Astrocyte (in vitro differentiated cells and primary cell): ENCODE measurements at regions not wholly inside any gene's neighbourhood (a gene's known extent, or its start where the extent isn't known, plus 50 kb on each side); places are given as distances from the start of the nearest gene placed in this dataset.

Experiments
- DNase-seq: peaks from one replicate; pipeline ENCODE4 v3.0.0-alpha.2; 2010; ENCODE audit warnings: low read depth
- FAIRE-seq: peaks from 2 replicates; lab custom pipeline; 2011; peaks lifted over from hg19 to GRCh38; lab: Jason Lieb, UNC
- H2AFZ ChIP-seq: 2 replicates; pipeline ENCODE4 v1.6.0; 2012; ENCODE audit warnings: low read depth, low read length, inconsistent platforms
- H3K27ac ChIP-seq: 2 replicates; pipeline ENCODE4 v1.5.1; 2011; ENCODE audit warnings: low read depth, low read length, inconsistent platforms
- H3K27me3 ChIP-seq: 2 replicates; pipeline ENCODE4 v1.6.0; 2011; ENCODE audit warnings: low read length, inconsistent platforms; ENCODE audit not compliant: insufficient read depth
- H3K36me3 ChIP-seq: 2 replicates; pipeline ENCODE4 v1.5.1; 2011; ENCODE audit warnings: low read length, inconsistent platforms; ENCODE audit not compliant: insufficient read depth
- H3K4me1 ChIP-seq: 2 replicates; pipeline ENCODE4 v1.5.1; 2011; ENCODE audit warnings: low read length, inconsistent platforms; ENCODE audit not compliant: insufficient read depth
- H3K4me2 ChIP-seq: 2 replicates; pipeline ENCODE4 v1.6.0; 2012; ENCODE audit warnings: low read length, inconsistent platforms
- H3K4me3 ChIP-seq: 2 replicates; pipeline ENCODE4 v1.5.1; 2011; ENCODE audit warnings: low read depth, mild to moderate bottlenecking, low read length, inconsistent platforms; ENCODE audit not compliant: insufficient read depth
- H3K79me2 ChIP-seq: 2 replicates; pipeline ENCODE4 v1.6.0; 2012; ENCODE audit warnings: mild to moderate bottlenecking, low read length, inconsistent platforms; ENCODE audit not compliant: insufficient read depth
- H3K9ac ChIP-seq: 2 replicates; pipeline ENCODE4 v1.6.0; 2012; ENCODE audit warnings: mild to moderate bottlenecking, low read length, inconsistent platforms
- H3K9me3 ChIP-seq: 2 replicates; pipeline ENCODE4 v1.5.1; 2012; ENCODE audit warnings: low read depth, mild to moderate bottlenecking, low read length, inconsistent platforms; ENCODE audit not compliant: insufficient read depth
- H4K20me1 ChIP-seq: 2 replicates; pipeline ENCODE4 v1.6.0; 2012; ENCODE audit warnings: low read length, inconsistent platforms; ENCODE audit not compliant: insufficient read depth
- H3K27ac Mint-ChIP-seq: one replicate; pipeline ENCODE4 v1.8.0; 2021; ENCODE audit warnings: mild to moderate bottlenecking, mixed read lengths; ENCODE audit not compliant: unreplicated experiment
- H3K27me3 Mint-ChIP-seq: one replicate; pipeline ENCODE4 v1.8.0; 2021; ENCODE audit warnings: low read depth, mixed read lengths; ENCODE audit not compliant: unreplicated experiment
- H3K36me3 Mint-ChIP-seq: one replicate; pipeline ENCODE4 v1.8.0; 2021; ENCODE audit warnings: low read depth, mixed read lengths; ENCODE audit not compliant: unreplicated experiment
- H3K4me1 Mint-ChIP-seq: one replicate; pipeline ENCODE4 v1.8.0; 2021; ENCODE audit warnings: low read depth, mixed read lengths; ENCODE audit not compliant: unreplicated experiment
- H3K4me3 Mint-ChIP-seq: one replicate; pipeline ENCODE4 v1.8.0; 2021; ENCODE audit warnings: mild to moderate bottlenecking, moderate library complexity, mixed read lengths; ENCODE audit not compliant: unreplicated experiment
- H3K9me3 Mint-ChIP-seq: one replicate; pipeline ENCODE4 v1.8.0; 2021; ENCODE audit warnings: mild to moderate bottlenecking, mixed read lengths; ENCODE audit not compliant: unreplicated experiment
- CTCF ChIP-seq: IDR thresholded peaks from 2 replicates; pipeline ENCODE4 v1.5.1; 2011; ENCODE audit warnings: low read depth, mild to moderate bottlenecking, inconsistent platforms, low read length, moderate library complexity; ENCODE audit not compliant: insufficient read depth
- EZH2 ChIP-seq: IDR thresholded peaks from 2 replicates; pipeline ENCODE4 v1.6.1; 2012; ENCODE audit warnings: mild to moderate bottlenecking, low read length, inconsistent platforms; ENCODE audit not compliant: insufficient read depth

- Histone ChIP-seq H3K27ac (no peak overlapping the region), H3K9ac (peak overlapping the region; percentile 42), H3K79me2 (no peaks in the 10 kb centered on the region), H2AFZ (peak overlapping the region; percentile 22), H3K4me2 (peak overlapping the region; percentile 68), H3K36me3 (no peaks in the 10 kb centered on the region), H3K9me3 (no peaks in the 10 kb centered on the region), H3K4me1 (peaks cover 7% of the 10 kb centered on the region), H3K4me3 (no peak overlapping the region), H4K20me1 (no peaks in the 10 kb centered on the region), H3K27me3 (no peaks in the 10 kb centered on the region)
- TF ChIP-seq EZH2: no peak
- no peak for TF ChIP-seq CTCF
- Mint-ChIP-seq H3K4me3 (no peak overlapping the region), H3K27ac (peak overlapping the region; percentile 84), H3K27me3 (peaks cover 9% of the 10 kb centered on the region), H3K36me3 (peaks cover 2% of the 10 kb centered on the region), H3K9me3 (no peaks in the 10 kb centered on the region), H3K4me1 (peaks cover 5% of the 10 kb centered on the region)
- FAIRE-seq: no peak
- DNase-seq: peak; percentile 56
Measured at GRCh38 chr17:62870030-62870541, 62.0 kb upstream of the MARCHF10 start.

- H3K27ac ChIP-seq: no peak overlapping the region
- H3K9ac ChIP-seq: no peak overlapping the region
- Mint-ChIP-seq H3K9me3 (no peaks in the 10 kb centered on the region), H3K27me3 (peaks cover 9% of the 10 kb centered on the region), H3K4me3 (no peak overlapping the region), H3K4me1 (peaks cover 5% of the 10 kb centered on the region), H3K36me3 (peaks cover 2% of the 10 kb centered on the region), H3K27ac (no peak overlapping the region)
- H3K4me2 ChIP-seq: no peak overlapping the region
- H3K36me3 ChIP-seq: no peaks in the 10 kb centered on the region
- TF ChIP-seq EZH2 (no peak), CTCF (no peak)
- H3K79me2 ChIP-seq: no peaks in the 10 kb centered on the region
- H3K9me3 ChIP-seq: peaks cover 2% of the 10 kb centered on the region
- H2AFZ ChIP-seq: no peak overlapping the region
- no peaks in the 10 kb centered on the region for H4K20me1 ChIP-seq
- H3K4me3 ChIP-seq: no peak overlapping the region
- DNase-seq: no peak
- FAIRE-seq: no peak
- H3K27me3 ChIP-seq: no peaks in the 10 kb centered on the region
- peaks cover 7% of the 10 kb centered on the region for H3K4me1 ChIP-seq
Measured at GRCh38 chr17:62868723-62869122, 60.6 kb upstream of the MARCHF10 start.

- Histone ChIP-seq H3K36me3 (no peaks in the 10 kb centered on the region), H3K9me3 (peaks cover 2% of the 10 kb centered on the region), H3K79me2 (no peaks in the 10 kb centered on the region), H3K4me3 (no peak overlapping the region), H3K27ac (no peak overlapping the region), H3K4me2 (no peak overlapping the region), H3K27me3 (no peaks in the 10 kb centered on the region), H2AFZ (no peak overlapping the region), H4K20me1 (no peaks in the 10 kb centered on the region), H3K4me1 (peaks cover 7% of the 10 kb centered on the region), H3K9ac (no peak overlapping the region)
- no peak overlapping the region for H3K4me3 Mint-ChIP-seq
- FAIRE-seq: no peak
- no peak for DNase-seq
- H3K9me3 Mint-ChIP-seq: no peaks in the 10 kb centered on the region
- peaks cover 2% of the 10 kb centered on the region for H3K36me3 Mint-ChIP-seq
- peaks cover 5% of the 10 kb centered on the region for H3K4me1 Mint-ChIP-seq
- peaks cover 9% of the 10 kb centered on the region for H3K27me3 Mint-ChIP-seq
- no peak for TF ChIP-seq EZH2
- no peak for TF ChIP-seq CTCF
- peak overlapping the region; percentile 4 for H3K27ac Mint-ChIP-seq
Measured at GRCh38 chr17:62868008-62868407, 59.9 kb upstream of the MARCHF10 start.
